ENCODE measurements at regions not wholly inside any gene's neighbourhood (a gene's known extent, or its start where the extent isn't known, plus 50 kb on each side); places are given as distances from the start of the nearest gene placed in this dataset.

DNA sequence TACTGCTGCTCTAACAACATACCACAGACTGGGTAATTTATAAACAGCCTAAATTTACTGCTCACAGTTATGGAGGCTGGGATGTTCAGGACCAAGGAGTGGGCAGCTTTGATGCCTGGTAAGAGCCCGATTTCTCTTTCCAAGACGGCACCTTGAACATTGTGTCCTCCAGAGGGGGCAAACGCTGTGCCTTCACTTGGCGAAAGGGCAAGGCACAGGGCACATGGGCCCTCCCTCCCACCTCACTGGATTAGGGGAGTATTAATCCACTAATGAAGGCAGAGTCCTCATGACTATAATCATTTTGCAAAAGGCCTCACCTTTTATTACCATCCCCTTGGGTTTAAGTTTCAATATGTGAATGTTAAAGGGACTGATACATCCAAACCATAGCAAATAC, 397.7 kb downstream of the TMEM38B start:
- TF ChIP-seq POLR2AphosphoS5 (IDR thresholded peaks at IDR 0.05; ENCODE audit: low read depth, low read length) (no peak), SIN3A (IDR thresholded peaks at IDR 0.05; ENCODE audit: borderline replicate concordance, insufficient read depth, low read length) (no peak), TAF1 (IDR thresholded peaks at IDR 0.05; ENCODE audit: borderline replicate concordance, insufficient read depth, low read length) (no peak), FOXP2 (optimal IDR thresholded peaks at IDR 0.05; ENCODE audit: borderline replicate concordance, extremely low read depth, extremely low read length, insufficient read depth) (no peak)
- TF ChIP-seq, protein P1, sequence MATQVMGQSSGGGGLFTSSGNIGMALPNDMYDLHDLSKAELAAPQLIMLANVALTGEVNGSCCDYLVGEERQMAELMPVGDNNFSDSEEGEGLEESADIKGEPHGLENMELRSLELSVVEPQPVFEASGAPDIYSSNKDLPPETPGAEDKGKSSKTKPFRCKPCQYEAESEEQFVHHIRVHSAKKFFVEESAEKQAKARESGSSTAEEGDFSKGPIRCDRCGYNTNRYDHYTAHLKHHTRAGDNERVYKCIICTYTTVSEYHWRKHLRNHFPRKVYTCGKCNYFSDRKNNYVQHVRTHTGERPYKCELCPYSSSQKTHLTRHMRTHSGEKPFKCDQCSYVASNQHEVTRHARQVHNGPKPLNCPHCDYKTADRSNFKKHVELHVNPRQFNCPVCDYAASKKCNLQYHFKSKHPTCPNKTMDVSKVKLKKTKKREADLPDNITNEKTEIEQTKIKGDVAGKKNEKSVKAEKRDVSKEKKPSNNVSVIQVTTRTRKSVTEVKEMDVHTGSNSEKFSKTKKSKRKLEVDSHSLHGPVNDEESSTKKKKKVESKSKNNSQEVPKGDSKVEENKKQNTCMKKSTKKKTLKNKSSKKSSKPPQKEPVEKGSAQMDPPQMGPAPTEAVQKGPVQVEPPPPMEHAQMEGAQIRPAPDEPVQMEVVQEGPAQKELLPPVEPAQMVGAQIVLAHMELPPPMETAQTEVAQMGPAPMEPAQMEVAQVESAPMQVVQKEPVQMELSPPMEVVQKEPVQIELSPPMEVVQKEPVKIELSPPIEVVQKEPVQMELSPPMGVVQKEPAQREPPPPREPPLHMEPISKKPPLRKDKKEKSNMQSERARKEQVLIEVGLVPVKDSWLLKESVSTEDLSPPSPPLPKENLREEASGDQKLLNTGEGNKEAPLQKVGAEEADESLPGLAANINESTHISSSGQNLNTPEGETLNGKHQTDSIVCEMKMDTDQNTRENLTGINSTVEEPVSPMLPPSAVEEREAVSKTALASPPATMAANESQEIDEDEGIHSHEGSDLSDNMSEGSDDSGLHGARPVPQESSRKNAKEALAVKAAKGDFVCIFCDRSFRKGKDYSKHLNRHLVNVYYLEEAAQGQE (IDR thresholded peaks at IDR 0.05; ENCODE audit: insufficient read depth in 1 of 2, low read depth in 2 of 2, low read length in 2 of 2): no peak

- TF ChIP-seq FOXP2 (optimal IDR thresholded peaks at IDR 0.05; ENCODE audit: borderline replicate concordance, extremely low read depth, extremely low read length, insufficient read depth) (no peak), POLR2AphosphoS5 (IDR thresholded peaks at IDR 0.05; ENCODE audit: low read depth, low read length) (no peak)
Observed at GRCh38 chr9:106102821-106103220, 408.5 kb downstream of the TMEM38B start.

DNA sequence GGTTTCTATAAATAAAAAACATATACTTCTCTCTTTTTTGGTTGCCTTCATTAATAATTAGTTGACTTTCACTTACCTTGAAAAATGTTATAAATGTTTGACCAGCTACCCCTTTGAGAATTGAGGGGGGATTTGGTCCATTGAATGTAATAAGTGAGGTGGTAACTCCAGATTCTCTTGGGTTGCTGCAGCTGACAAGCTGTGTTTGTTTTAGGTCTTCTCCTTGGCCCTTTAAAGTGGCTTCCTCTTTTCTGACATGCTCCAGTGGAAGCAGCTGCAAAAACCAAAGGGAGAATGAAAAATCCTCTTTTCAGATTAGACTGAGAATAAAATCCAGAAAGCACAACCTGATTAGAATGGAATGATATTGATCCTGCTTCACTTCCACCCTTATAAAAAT, 410.5 kb downstream of the TMEM38B start:
- TF ChIP-seq TAF1 (IDR thresholded peaks at IDR 0.05; ENCODE audit: borderline replicate concordance, insufficient read depth, low read length): no peak
- TF ChIP-seq, protein P1 (IDR thresholded peaks at IDR 0.05; ENCODE audit: insufficient read depth in 1 of 2, low read depth in 2 of 2, low read length in 2 of 2): no peak
- no peak for TF ChIP-seq POLR2AphosphoS5 (IDR thresholded peaks at IDR 0.05; ENCODE audit: low read depth, low read length)
- no peak for TF ChIP-seq FOXP2 (optimal IDR thresholded peaks at IDR 0.05; ENCODE audit: borderline replicate concordance, extremely low read depth, extremely low read length, insufficient read depth)
- no peak for TF ChIP-seq SIN3A (IDR thresholded peaks at IDR 0.05; ENCODE audit: borderline replicate concordance, insufficient read depth, low read length)

DNA sequence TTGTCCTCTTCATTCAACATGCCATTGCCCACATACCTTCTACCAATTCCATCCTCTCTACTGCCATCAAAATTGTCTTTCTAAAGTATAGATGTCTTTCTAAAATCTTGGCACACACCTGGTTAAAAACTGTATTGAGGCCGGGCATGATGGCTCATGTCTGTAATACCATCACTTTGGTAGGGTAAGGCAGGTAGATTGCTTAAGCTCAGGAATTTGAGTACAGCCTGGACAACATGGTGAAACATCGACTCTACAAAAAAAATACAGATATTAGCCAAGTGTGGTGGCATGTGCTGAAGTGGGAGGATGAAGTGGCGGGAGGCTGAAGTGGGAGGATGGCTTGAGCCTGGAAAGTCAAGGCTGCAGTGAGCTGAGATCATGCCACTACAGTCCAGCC, 412.1 kb downstream of the TMEM38B start:
- TF ChIP-seq POLR2AphosphoS5 (IDR thresholded peaks at IDR 0.05; ENCODE audit: low read depth, low read length): no peak
- no peak for TF ChIP-seq SIN3A (IDR thresholded peaks at IDR 0.05; ENCODE audit: borderline replicate concordance, insufficient read depth, low read length)
- TF ChIP-seq FOXP2 (optimal IDR thresholded peaks at IDR 0.05; ENCODE audit: borderline replicate concordance, extremely low read depth, extremely low read length, insufficient read depth): no peak
- no peak for TF ChIP-seq TAF1 (IDR thresholded peaks at IDR 0.05; ENCODE audit: borderline replicate concordance, insufficient read depth, low read length)
- TF ChIP-seq, protein P1 (IDR thresholded peaks at IDR 0.05; ENCODE audit: insufficient read depth in 1 of 2, low read depth in 2 of 2, low read length in 2 of 2): no peak

- TF ChIP-seq SIN3A (IDR thresholded peaks at IDR 0.05; ENCODE audit: borderline replicate concordance, insufficient read depth, low read length) (no peak), TAF1 (IDR thresholded peaks at IDR 0.05; ENCODE audit: borderline replicate concordance, insufficient read depth, low read length) (no peak), POLR2AphosphoS5 (IDR thresholded peaks at IDR 0.05; ENCODE audit: low read depth, low read length) (no peak), FOXP2 (optimal IDR thresholded peaks at IDR 0.05; ENCODE audit: borderline replicate concordance, extremely low read depth, extremely low read length, insufficient read depth) (no peak)
- TF ChIP-seq, protein P1 (IDR thresholded peaks at IDR 0.05; ENCODE audit: insufficient read depth in 1 of 2, low read depth in 2 of 2, low read length in 2 of 2): no peak
Observed at GRCh38 chr9:106107716-106108115, 413.4 kb downstream of the TMEM38B start.

Data from PFSK-1 (cell line).